ENCODE measurements at regions not wholly inside any gene's neighbourhood (a gene's known extent, or its start where the extent isn't known, plus 50 kb on each side); places are given as distances from the start of the nearest gene placed in this dataset.

- TF ChIP-seq, protein P1, sequence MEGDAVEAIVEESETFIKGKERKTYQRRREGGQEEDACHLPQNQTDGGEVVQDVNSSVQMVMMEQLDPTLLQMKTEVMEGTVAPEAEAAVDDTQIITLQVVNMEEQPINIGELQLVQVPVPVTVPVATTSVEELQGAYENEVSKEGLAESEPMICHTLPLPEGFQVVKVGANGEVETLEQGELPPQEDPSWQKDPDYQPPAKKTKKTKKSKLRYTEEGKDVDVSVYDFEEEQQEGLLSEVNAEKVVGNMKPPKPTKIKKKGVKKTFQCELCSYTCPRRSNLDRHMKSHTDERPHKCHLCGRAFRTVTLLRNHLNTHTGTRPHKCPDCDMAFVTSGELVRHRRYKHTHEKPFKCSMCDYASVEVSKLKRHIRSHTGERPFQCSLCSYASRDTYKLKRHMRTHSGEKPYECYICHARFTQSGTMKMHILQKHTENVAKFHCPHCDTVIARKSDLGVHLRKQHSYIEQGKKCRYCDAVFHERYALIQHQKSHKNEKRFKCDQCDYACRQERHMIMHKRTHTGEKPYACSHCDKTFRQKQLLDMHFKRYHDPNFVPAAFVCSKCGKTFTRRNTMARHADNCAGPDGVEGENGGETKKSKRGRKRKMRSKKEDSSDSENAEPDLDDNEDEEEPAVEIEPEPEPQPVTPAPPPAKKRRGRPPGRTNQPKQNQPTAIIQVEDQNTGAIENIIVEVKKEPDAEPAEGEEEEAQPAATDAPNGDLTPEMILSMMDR (CRISPR knock-in tag; IDR thresholded peaks at IDR 0.05) = no peak
- no peak for TF ChIP-seq POLR2AphosphoS5 (IDR thresholded peaks at IDR 0.05; ENCODE audit: low read depth, low read length)
- no peak for TF ChIP-seq TCF7L2 (IDR thresholded peaks at IDR 0.05; ENCODE audit: low read depth, low read length)
- no peak for TF ChIP-seq TBP (CRISPR knock-in tag; IDR thresholded peaks at IDR 0.05)
- no peak for TF ChIP-seq ELF1 (CRISPR knock-in tag; IDR thresholded peaks at IDR 0.05)
- TF ChIP-seq ATF7 (IDR thresholded peaks at IDR 0.05) = no peak
- no peak for TF ChIP-seq ATF7 (CRISPR knock-in tag; IDR thresholded peaks at IDR 0.05)
- no peak for TF ChIP-seq ZNF782 (CRISPR knock-in tag; IDR thresholded peaks at IDR 0.05; ENCODE audit: borderline replicate concordance)
- TF ChIP-seq HIVEP1 (CRISPR knock-in tag; IDR thresholded peaks at IDR 0.05) = no peak
- TF ChIP-seq, protein P2, sequence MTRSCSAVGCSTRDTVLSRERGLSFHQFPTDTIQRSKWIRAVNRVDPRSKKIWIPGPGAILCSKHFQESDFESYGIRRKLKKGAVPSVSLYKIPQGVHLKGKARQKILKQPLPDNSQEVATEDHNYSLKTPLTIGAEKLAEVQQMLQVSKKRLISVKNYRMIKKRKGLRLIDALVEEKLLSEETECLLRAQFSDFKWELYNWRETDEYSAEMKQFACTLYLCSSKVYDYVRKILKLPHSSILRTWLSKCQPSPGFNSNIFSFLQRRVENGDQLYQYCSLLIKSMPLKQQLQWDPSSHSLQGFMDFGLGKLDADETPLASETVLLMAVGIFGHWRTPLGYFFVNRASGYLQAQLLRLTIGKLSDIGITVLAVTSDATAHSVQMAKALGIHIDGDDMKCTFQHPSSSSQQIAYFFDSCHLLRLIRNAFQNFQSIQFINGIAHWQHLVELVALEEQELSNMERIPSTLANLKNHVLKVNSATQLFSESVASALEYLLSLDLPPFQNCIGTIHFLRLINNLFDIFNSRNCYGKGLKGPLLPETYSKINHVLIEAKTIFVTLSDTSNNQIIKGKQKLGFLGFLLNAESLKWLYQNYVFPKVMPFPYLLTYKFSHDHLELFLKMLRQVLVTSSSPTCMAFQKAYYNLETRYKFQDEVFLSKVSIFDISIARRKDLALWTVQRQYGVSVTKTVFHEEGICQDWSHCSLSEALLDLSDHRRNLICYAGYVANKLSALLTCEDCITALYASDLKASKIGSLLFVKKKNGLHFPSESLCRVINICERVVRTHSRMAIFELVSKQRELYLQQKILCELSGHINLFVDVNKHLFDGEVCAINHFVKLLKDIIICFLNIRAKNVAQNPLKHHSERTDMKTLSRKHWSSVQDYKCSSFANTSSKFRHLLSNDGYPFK (CRISPR knock-in tag; IDR thresholded peaks at IDR 0.05; ENCODE audit: borderline replicate concordance) = no peak
Measured at GRCh38 chr13:64850017-64850416, 2380.1 kb downstream of the PCDH9 start.
